Testis (tissue), 2 donors: ENCODE measurements at regions not wholly inside any gene's neighbourhood (a gene's known extent, or its start where the extent isn't known, plus 50 kb on each side); places are given as distances from the start of the nearest gene placed in this dataset.

Source experiments
- DNase-seq: peaks from one replicate; pipeline ENCODE4 v3.0.0-alpha.2; 2019
- H3K27ac ChIP-seq, 2 donors: fragments of 200-600 bp; sonication (generic); one replicate each; pipeline ENCODE4 v1.5.1; 2019
- H3K27me3 ChIP-seq: fragments of 200-600 bp; sonication (generic); one replicate; pipeline ENCODE4 v1.5.1; 2019
- H3K36me3 ChIP-seq: fragments of 200-600 bp; sonication (generic); one replicate; pipeline ENCODE4 v1.5.1; 2017; ENCODE audit warnings: low read depth; ENCODE audit errors: missing control alignments
- H3K4me1 ChIP-seq: fragments of 200-600 bp; sonication (generic); one replicate; pipeline ENCODE4 v1.5.1; 2019
- H3K4me3 ChIP-seq, 2 donors: fragments of 200-600 bp; sonication (generic); one replicate each; pipeline ENCODE4 v1.5.1; 2017 to 2019
- H3K9me3 ChIP-seq: fragments of 200-600 bp; sonication (generic); one replicate; pipeline ENCODE4 v1.5.1; 2017
- CTCF ChIP-seq, 3 experiments: fragments of 450-650 bp in 2 of 3; fragments of 200-600 bp in 1 of 3; sonication (generic) in 1 of 3; IDR thresholded peaks; one replicate each; pipeline ENCODE4 v1.5.1; 2016 to 2019; ENCODE audit warnings: antibody characterized with exemption in 3 of 3, mild to moderate bottlenecking in 2 of 3, moderate library complexity in 1 of 3
- POLR2A ChIP-seq: fragments of 450-650 bp; IDR thresholded peaks from one replicate; pipeline ENCODE4 v1.6.1; 2017; ENCODE audit warnings: antibody characterized with exemption, mild to moderate bottlenecking, moderate library complexity
- WGBS, 2 donors: methylation state at CpG; one replicate each; pipeline ENCODE4 v1.1.5; 2018; 5-methylcytosine and 5-hydroxymethylcytosine counted together
- intact Hi-C: fragments of 100-400 bp; cut with DNase I; formaldehyde crosslinking; loops from one replicate; pipeline ENCODE4 v1.15.1; 2023; ENCODE audit warnings: low total_unique reads

GRCh38 chr5:175146733-175147132, 297.2 kb downstream of the DRD1 start:
- no peaks in the 10 kb centered on the region for H3K4me1 ChIP-seq
- H3K27ac ChIP-seq, result no peak overlapping the region
- intact Hi-C loops, result no loop called here
- TF ChIP-seq POLR2A, result no peak
- no peak for TF ChIP-seq CTCF (IDR thresholded peaks at IDR 0.05)
- H3K9me3 ChIP-seq, result no peaks in the 10 kb centered on the region
- H3K4me3 ChIP-seq, result no peak overlapping the region
- DNase-seq, result no peak
- WGBS, 2 donors, result 85% methylated on average over 5 of the region's 5 CpGs
- H3K36me3 ChIP-seq, result no peaks in the 10 kb centered on the region
- H3K27me3 ChIP-seq, result no peaks in the 10 kb centered on the region

GRCh38 chr5:175141421-175141820, 302.6 kb downstream of the DRD1 start:
- Histone ChIP-seq H3K4me3 (no peak overlapping the region), H3K9me3 (no peaks in the 10 kb centered on the region), H3K27ac (no peak overlapping the region), H3K4me1 (no peaks in the 10 kb centered on the region), H3K27me3 (no peaks in the 10 kb centered on the region), H3K36me3 (no peaks in the 10 kb centered on the region)
- intact Hi-C loops, result no loop called here
- 84 to 93% methylated on average over 1 of the region's 1 CpG for WGBS, 2 donors
- DNase-seq, result no peak
- TF ChIP-seq CTCF (IDR thresholded peaks at IDR 0.05), result no peak
- no peak for TF ChIP-seq POLR2A

- H3K4me3 ChIP-seq, result no peak overlapping the region
- DNase-seq, result no peak
- H3K9me3 ChIP-seq, result no peaks in the 10 kb centered on the region
- WGBS, 2 donors, result 66 to 74% methylated on average over 5 of the region's 5 CpGs
- no peaks in the 10 kb centered on the region for H3K4me1 ChIP-seq
- no peaks in the 10 kb centered on the region for H3K27me3 ChIP-seq
- H3K27ac ChIP-seq, result no peak overlapping the region
- no peak for TF ChIP-seq POLR2A
- no peak for TF ChIP-seq CTCF (IDR thresholded peaks at IDR 0.05)
- no peaks in the 10 kb centered on the region for H3K36me3 ChIP-seq
- intact Hi-C loops, result no loop called here
Observed at GRCh38 chr5:175133185-175133584, 310.8 kb downstream of the DRD1 start.

- Histone ChIP-seq H3K9me3 (no peaks in the 10 kb centered on the region), H3K27ac (no peak overlapping the region), H3K4me3 (no peak overlapping the region), H3K36me3 (no peaks in the 10 kb centered on the region), H3K27me3 (no peaks in the 10 kb centered on the region), H3K4me1 (no peaks in the 10 kb centered on the region)
- WGBS, 2 donors, result 22 to 28% methylated on average over 8 of the region's 8 CpGs
- DNase-seq, result no peak
- TF ChIP-seq CTCF (IDR thresholded peaks at IDR 0.05) (no peak), POLR2A (no peak)
- intact Hi-C loops, result no loop called here
Observed at GRCh38 chr5:175131432-175131831, 312.6 kb downstream of the DRD1 start.

GRCh38 chr5:175129619-175130018, 314.4 kb downstream of the DRD1 start:
- no peak overlapping the region for H3K27ac ChIP-seq
- TF ChIP-seq POLR2A (no peak), CTCF (IDR thresholded peaks at IDR 0.05) (no peak)
- WGBS, 2 donors, result 81 to 83% methylated on average over 4 of the region's 4 CpGs

More at GRCh38 chr5:175129619-175130018, 314.4 kb downstream of the DRD1 start:
- H3K4me1 ChIP-seq, result no peaks in the 10 kb centered on the region
- intact Hi-C loops, result no loop called here
- no peaks in the 10 kb centered on the region for H3K36me3 ChIP-seq
- no peaks in the 10 kb centered on the region for H3K27me3 ChIP-seq
- H3K4me3 ChIP-seq, result no peak overlapping the region
- no peak for DNase-seq
- H3K9me3 ChIP-seq, result no peaks in the 10 kb centered on the region
